Femur (tissue), 1 donor: ENCODE measurements at regions not wholly inside any gene's neighbourhood (a gene's known extent, or its start where the extent isn't known, plus 50 kb on each side); places are given as distances from the start of the nearest gene placed in this dataset.

Experiments
- DNase-seq: peaks from one replicate; pipeline ENCODE4 v3.0.0-alpha.2; 2017

GRCh38 chr3:194250098-194251002 is 100.8 kb downstream of the CPN2 start:
- peak; percentile 96 for DNase-seq

- DNase-seq, result no peak
Measured at GRCh38 chr3:194251007-194251406, 100.1 kb downstream of the CPN2 start.

DNA sequence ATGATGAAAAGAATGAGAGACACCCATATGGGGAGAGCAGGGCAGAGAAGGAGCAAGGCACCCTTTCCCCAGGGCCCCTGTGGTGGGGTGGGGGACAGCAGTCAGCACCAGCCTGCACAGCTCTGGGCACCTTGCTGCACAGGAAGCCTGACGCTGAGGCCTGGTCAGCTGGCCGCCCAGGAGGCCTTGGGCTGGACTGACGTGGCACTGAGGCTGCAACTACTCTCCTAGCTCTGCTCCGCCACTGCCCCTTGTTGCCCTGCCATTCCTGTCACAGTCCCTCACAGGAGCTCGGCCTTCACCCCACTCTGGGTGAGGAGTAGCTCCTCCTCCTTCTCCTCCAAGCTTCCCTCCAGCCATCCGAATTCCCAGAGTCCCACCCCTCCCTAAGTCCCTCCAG is 99.7 kb downstream of the CPN2 start:
- DNase-seq, result no peak

DNA sequence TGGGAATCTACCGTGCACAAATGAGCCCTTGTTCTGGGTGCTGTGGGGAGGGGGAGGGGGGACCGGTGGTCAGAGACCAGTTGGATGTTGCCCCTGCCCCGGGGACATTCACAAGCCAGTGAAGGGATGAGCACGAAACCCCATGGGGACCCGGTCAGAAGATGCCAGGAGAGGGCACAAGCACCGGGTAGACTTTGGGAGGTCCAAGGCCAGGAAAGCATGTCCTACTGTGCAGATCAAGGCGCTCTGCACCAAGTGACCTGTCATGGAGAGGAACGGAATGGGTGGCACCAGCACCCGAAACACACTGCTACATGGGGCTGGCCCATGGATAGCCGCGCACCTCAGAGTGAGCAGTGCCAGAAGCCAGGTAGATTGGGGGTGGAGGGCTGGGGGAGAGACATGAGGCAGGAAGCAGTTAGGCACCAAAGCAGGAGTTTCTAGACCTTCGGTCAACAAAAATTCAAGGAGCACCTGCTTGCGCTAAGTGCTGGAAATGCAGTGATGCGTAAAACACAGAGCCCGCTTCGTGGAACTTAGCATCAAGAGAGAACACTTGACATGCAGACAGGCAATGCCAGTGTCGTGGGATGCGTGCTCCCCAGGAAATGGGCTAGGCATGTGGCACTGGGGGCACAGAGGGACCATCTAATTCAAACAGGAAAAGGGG is 99.1 kb downstream of the CPN2 start:
- no peak for DNase-seq

DNA sequence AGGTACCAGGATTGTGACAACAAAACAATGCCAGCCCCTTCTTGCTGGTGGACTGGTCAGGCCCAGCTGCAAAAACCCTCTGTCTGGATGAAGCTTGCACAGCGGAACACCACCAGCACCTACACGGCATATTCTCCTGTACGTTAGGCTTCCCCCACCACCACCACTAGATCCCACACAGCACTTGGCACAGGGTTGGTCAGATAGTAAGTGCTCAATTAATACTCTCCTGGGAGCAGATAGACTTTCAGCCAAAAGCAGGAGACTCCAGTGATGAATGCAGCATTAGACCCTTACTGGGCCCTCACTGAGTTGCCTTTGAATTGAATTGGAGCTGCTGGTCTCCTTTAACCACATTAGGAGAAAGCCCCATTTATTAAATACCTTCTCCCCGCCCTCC is 97.9 kb downstream of the CPN2 start:
- DNase-seq, result no peak

DNA sequence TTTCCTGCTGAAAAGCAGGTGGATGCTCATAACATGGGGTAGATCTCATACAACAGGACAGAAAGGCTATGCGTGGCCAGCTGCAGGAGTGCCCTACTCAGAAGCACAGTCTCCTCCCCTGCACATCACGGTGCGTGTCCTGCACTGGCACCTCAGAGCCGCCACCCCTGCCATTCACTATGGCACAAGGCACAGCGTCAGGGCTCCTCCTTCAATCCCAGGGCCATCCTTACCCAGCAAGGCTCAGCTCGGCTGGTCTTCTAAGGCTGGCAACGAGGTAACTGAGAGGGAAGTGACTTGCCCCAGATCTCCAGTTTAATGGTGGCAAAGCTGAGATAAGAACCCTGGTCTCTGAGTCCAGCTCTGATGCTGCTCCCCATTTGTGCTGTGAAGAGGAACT is 97.1 kb downstream of the CPN2 start:
- DNase-seq, result no peak

DNA sequence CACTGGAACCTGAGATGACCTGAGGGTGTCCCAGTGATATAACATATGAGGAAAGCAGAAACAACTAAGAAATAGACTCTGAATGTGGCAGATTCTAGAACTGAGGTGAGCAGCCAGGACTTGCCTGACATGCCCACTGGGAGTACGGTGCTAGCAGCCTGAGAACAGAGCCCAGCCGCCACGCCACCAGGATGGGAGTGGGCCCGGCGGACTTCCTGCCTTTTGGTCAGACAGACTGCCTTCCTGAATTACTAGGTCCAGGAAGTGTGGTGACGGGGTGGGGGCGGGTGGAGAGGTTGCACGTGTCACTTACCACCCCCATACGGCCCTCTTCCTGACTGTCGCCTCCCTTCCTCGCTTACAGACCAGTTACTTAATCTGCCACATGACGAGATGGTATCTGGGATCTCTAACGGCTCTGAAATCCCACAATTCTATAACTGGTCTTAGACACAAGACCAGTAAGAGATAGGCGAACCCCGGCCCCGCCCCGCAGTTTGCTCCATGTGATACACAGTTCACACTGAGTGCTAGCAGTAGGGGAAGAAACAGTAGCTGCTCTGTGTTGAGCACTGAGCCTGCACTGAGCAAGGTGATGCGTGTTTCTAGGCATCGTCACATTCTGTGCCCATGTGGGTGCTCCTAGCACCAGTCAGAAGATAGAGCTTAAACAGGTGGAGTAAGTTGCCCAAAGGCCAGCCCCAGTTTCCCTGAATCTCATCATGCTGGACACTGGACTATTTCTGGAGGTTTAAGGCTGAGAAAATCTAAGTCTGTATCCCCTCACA is 95.7 kb downstream of the CPN2 start:
- DNase-seq, result peak; percentile 85

- DNase-seq, result no peak
Measured at GRCh38 chr3:194256040-194256945, 94.8 kb downstream of the CPN2 start.

GRCh38 chr3:194257151-194257621 is 93.9 kb downstream of the CPN2 start:
- DNase-seq, result no peak

- no peak for DNase-seq
Measured at GRCh38 chr3:194257916-194258668, 93.0 kb downstream of the CPN2 start.

- peak; percentile 7 for DNase-seq
Measured at GRCh38 chr3:194259982-194260766, 91.0 kb downstream of the CPN2 start.

- peak; percentile 10 for DNase-seq
Measured at GRCh38 chr3:194261581-194262063, 89.5 kb downstream of the CPN2 start.

- peak; percentile 10 for DNase-seq
Measured at GRCh38 chr3:194262176-194262924, 88.8 kb downstream of the CPN2 start.

DNA sequence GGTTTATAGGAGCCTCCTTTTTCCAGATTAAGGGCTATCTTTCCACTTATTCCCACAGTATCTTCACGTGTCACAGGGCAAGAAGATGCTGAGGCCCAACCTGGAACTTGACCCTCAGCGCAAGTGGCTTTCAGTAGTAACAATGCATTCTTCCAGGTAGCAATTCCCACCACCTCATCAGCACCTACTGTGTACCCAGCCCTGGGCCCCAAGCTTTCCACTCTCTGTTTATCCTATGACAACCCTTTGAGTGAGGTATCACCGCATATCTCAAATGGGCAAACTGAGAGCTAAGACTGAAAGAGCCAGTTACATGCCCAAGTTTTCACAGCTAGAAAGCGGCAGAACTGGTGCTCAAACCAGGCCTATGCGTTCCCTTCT is 88.2 kb downstream of the CPN2 start:
- peak; percentile 6 for DNase-seq

DNA sequence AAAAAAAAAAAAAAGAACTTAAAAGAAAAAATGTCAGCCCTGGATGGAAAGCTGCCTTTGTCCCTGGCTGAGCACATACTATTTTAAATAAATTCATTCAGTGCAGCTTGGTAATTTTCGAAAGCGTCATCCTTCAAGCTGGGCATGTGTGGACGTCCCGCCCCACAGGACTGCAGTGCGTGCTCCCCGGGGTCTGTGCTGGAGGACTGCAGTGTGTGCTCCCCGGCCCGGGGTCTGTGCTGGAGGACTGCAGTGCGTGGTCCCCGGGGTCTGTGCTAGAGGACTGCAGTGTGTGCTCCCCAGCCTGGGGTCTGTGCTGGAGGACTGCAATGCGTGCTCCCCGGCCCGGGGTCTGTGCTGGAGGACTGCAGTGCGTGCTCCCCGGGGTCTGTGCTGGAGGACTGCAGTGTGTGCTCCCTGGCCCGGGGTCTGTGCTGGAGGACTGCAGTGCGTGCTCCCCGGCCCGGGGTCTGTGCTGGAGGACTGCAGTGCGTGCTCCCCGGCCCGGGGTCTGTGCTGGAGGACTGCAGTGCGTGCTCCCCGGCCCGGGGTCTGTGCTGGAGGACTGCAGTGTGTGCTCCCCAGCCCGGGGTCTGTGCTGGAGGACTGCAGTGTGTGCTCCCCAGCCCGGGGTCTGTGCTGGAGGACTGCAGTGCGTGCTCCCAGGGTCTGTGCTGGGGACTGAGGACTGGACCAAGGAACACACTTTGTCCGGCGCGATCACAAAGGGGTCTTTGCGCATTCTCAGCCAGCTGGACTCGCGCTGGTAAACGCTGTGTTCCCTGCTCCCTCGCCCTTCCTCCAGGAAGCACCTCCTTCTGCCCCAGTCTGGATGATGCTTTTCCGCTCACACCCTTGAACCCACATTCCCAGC is 86.3 kb downstream of the CPN2 start:
- DNase-seq, result peak; percentile 27

GRCh38 chr3:194265505-194265892 is 85.6 kb downstream of the CPN2 start:
- peak; percentile 98 for DNase-seq

- DNase-seq, result peak; percentile 18
Measured at GRCh38 chr3:194265996-194266964, 84.8 kb downstream of the CPN2 start.
